Gastroesophageal sphincter (tissue), 4 donors: ENCODE measurements at regions not wholly inside any gene's neighbourhood (a gene's known extent, or its start where the extent isn't known, plus 50 kb on each side); places are given as distances from the start of the nearest gene placed in this dataset.

Experiments
- ATAC-seq: fragments of 150-250 bp; one replicate; pipeline ENCODE4 v1.9.1; 2016; ENCODE audit warnings: mild to moderate bottlenecking, moderate library complexity
- H3K27ac ChIP-seq, 4 donors: fragments of 200-600 bp; sonication (generic) in 3 of 4; 1 replicate in 3 of 4; 2 replicates in 1 of 4; pipeline ENCODE4 v1.5.1; 2016 to 2019
- H3K27me3 ChIP-seq: fragments of 200-600 bp; sonication (generic); one replicate; pipeline ENCODE4 v1.5.1; 2019
- H3K36me3 ChIP-seq, 2 donors: fragments of 200-600 bp; sonication (generic); one replicate each; pipeline ENCODE4 v1.5.1; 2019; ENCODE audit warnings: control low read depth in 1 of 2
- H3K4me1 ChIP-seq, 3 donors: fragments of 200-600 bp; sonication (generic); 1 replicate in 2 of 3; 2 replicates in 1 of 3; pipeline ENCODE4 v1.5.1; 2016 to 2019; ENCODE audit warnings: control low read depth in 2 of 3
- H3K4me3 ChIP-seq, 2 donors: fragments of 200-600 bp; sonication (generic); one replicate each; pipeline ENCODE4 v1.5.1; 2019; ENCODE audit warnings: mild to moderate bottlenecking in 1 of 2, moderate library complexity in 1 of 2
- H3K9me3 ChIP-seq, 3 donors: fragments of 200-600 bp; sonication (generic); one replicate each; pipeline ENCODE4 v1.5.1; 2017 to 2019; ENCODE audit warnings: control low read depth in 2 of 3
- EP300 ChIP-seq: sonication (generic); formaldehyde crosslinking; IDR thresholded peaks from one replicate; pipeline ENCODE4 v1.6.1; 2017; ENCODE audit warnings: antibody characterized with exemption, mild to moderate bottlenecking
- POLR2A ChIP-seq, 2 donors: fragments of 450-650 bp; IDR thresholded peaks; one replicate each; pipeline ENCODE4 v1.6.1; 2017; ENCODE audit warnings: antibody characterized with exemption in 2 of 2, mild to moderate bottlenecking in 2 of 2, moderate library complexity in 1 of 2
- POLR2AphosphoS5 ChIP-seq: sonication (generic); formaldehyde crosslinking; IDR thresholded peaks from one replicate; pipeline ENCODE4 v1.6.1; 2017; ENCODE audit warnings: antibody characterized with exemption
- WGBS, 2 donors: methylation state at CpG; one replicate each; pipeline ENCODE4 v1.1.5; 2018; ENCODE audit warnings: low coverage in 1 of 2; 5-methylcytosine and 5-hydroxymethylcytosine counted together
- TF ChIP-seq, protein P1 (sequence below), 4 experiments: fragments of 200-600 bp in 2 of 4; fragments of 450-650 bp in 2 of 4; sonication (generic) in 1 of 4; IDR thresholded peaks; one replicate each; pipeline ENCODE4 v1.5.1; 2017 to 2019; ENCODE audit warnings: antibody characterized with exemption in 4 of 4, mild to moderate bottlenecking in 2 of 4, moderate library complexity in 2 of 4

DNA sequence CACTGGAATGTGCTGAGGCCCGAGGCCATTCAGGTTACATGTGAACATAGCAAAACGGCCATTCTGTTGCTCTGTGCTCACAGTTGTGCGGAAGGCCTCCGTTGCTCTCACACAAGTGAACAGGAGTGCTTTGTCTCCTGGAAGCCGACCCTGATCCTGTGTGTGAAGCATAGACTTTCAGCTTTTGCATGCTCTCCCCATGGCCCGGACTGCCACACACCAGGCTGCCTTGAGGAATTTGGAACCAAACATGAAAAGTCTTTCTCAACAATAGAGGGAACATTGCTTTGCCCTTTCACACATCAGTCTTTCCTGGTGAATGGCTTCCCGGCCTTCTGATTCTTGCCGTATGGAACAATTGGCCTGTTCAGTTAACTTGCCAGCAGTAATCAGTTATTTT, 154.8 kb upstream of the LRIG1 start:
- no peaks in the 10 kb centered on the region for H3K36me3 ChIP-seq
- no peaks in the 10 kb centered on the region for H3K27me3 ChIP-seq
- TF ChIP-seq POLR2AphosphoS5 (no peak), EP300 (no peak), POLR2A (IDR thresholded peaks at IDR 0.05) (no peak)
- TF ChIP-seq, protein P1, sequence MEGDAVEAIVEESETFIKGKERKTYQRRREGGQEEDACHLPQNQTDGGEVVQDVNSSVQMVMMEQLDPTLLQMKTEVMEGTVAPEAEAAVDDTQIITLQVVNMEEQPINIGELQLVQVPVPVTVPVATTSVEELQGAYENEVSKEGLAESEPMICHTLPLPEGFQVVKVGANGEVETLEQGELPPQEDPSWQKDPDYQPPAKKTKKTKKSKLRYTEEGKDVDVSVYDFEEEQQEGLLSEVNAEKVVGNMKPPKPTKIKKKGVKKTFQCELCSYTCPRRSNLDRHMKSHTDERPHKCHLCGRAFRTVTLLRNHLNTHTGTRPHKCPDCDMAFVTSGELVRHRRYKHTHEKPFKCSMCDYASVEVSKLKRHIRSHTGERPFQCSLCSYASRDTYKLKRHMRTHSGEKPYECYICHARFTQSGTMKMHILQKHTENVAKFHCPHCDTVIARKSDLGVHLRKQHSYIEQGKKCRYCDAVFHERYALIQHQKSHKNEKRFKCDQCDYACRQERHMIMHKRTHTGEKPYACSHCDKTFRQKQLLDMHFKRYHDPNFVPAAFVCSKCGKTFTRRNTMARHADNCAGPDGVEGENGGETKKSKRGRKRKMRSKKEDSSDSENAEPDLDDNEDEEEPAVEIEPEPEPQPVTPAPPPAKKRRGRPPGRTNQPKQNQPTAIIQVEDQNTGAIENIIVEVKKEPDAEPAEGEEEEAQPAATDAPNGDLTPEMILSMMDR (IDR thresholded peaks at IDR 0.05) = no peak
- H3K27ac ChIP-seq = no peak overlapping the region
- no peak overlapping the region for H3K4me3 ChIP-seq
- WGBS, 2 donors = 63 to 91% methylated on average over 3 of the region's 8 CpGs
- peaks cover 0 to 12% (median 0%) of the 10 kb centered on the region in 3 donors for H3K4me1 ChIP-seq
- ATAC-seq = peak; percentile 41
- no peaks in the 10 kb centered on the region for H3K9me3 ChIP-seq

DNA sequence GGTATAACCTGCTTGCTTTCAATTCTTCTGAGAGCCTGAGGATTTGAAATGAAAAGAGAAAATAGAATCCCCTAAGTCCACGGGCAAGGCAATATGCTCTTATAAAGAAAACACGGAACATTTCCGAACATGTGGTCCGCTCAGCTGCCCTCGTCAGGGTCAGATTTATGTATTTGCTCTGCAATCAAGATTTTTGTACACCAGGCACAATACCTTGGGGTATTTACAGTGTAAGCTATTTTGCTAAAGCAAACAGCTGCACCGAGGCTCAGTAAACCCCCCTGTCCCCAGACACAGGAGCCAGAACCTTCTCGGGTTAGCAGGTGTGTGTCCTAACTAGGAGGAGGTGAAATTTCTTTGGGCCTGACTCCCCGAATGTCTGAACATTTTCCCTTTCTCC, 155.8 kb upstream of the LRIG1 start:
- 83 to 87% methylated on average over 6 to 8 of the region's 8 CpGs for WGBS, 2 donors
- Histone ChIP-seq H3K27ac (no peak overlapping the region), H3K36me3 (no peaks in the 10 kb centered on the region), H3K27me3 (no peaks in the 10 kb centered on the region), H3K4me3 (no peak overlapping the region), H3K4me1 (peaks cover 0 to 12% (median 0%) of the 10 kb centered on the region in 3 donors), H3K9me3 (no peaks in the 10 kb centered on the region)
- ATAC-seq = no peak
- TF ChIP-seq POLR2A (IDR thresholded peaks at IDR 0.05) = no peak
- TF ChIP-seq, protein P1 (IDR thresholded peaks at IDR 0.05) = no peak
- no peak for TF ChIP-seq EP300
- TF ChIP-seq POLR2AphosphoS5 = no peak

DNA sequence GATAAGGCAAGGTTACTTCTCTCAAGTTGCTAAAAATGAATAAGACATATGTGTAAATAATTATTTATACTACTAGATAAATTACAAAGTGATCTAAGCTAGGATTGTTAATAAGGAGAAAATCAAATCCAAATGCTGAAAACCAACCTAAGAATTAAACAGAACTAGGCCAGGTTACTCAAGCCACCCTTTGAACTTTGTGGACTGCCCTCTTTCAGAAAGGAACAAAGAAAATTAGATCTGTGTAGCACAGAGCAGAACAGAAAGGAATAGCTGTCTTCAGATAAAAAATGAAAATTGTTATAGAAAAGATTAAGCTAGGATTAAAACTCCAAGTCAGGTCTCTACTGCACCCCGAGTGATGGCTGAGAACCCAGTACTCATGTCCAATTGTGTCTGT, 158.2 kb upstream of the LRIG1 start:
- Histone ChIP-seq H3K4me3 (no peak overlapping the region), H3K4me1 (peaks cover 0 to 12% (median 0%) of the 10 kb centered on the region in 3 donors), H3K27ac (no peak overlapping the region), H3K9me3 (no peaks in the 10 kb centered on the region), H3K27me3 (no peaks in the 10 kb centered on the region), H3K36me3 (no peaks in the 10 kb centered on the region)
- no peak for ATAC-seq
- TF ChIP-seq, protein P1 (IDR thresholded peaks at IDR 0.05) = no peak
- TF ChIP-seq POLR2AphosphoS5 (no peak), EP300 (no peak), POLR2A (IDR thresholded peaks at IDR 0.05) (no peak)
- WGBS, 2 donors = 89 to 100% methylated on average over 1 of the region's 1 CpG

DNA sequence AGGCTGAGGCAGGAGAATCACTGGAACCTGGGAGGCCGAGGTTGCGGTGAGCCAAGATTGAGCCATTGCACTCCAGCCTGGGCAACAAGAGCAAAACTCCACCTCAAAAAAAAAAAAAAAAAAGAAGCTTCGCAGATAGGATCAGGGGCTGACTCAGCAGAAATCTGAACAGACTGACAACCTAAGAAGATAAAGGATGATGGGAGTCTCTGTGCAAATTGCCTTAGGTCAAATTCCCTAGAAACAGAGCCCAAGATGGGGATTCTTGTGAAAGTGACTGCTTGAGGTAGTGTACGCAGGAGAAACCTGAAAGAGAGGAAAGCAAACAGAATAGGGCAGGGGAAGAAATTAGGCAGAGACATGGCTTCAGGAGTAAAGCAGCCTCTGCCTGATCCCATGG, 160.8 kb upstream of the LRIG1 start:
- TF ChIP-seq POLR2AphosphoS5 = no peak
- TF ChIP-seq, protein P1 (IDR thresholded peaks at IDR 0.05) = no peak
- no peak for TF ChIP-seq EP300
- TF ChIP-seq POLR2A (IDR thresholded peaks at IDR 0.05) = no peak
- Histone ChIP-seq H3K4me1 (no peaks in the 10 kb centered on the region), H3K36me3 (no peaks in the 10 kb centered on the region), H3K9me3 (no peaks in the 10 kb centered on the region), H3K27me3 (no peaks in the 10 kb centered on the region), H3K4me3 (no peak overlapping the region), H3K27ac (no peak overlapping the region)
- ATAC-seq = no peak
- WGBS, 2 donors = 88 to 100% methylated on average over 1 to 4 of the region's 4 CpGs

DNA sequence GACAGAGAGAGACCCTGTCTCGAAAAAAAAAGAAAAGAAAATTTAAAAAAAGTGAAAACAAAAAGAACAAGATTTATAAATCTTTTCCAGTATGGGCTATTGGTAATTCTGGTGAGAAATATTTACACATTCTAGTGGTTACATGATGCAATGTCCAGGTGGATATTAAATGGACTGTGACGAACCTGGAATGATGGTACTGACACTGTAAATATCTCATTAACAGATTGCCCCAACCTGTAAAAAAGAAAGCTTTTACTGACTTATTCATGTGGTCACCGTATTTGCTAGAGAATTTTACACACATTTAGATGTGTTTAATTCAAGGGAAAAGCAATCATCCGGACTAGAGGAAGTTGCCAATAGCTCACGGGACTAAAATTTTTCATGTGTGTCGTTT, 162.1 kb upstream of the LRIG1 start:
- H3K27ac ChIP-seq = no peak overlapping the region
- H3K9me3 ChIP-seq = no peaks in the 10 kb centered on the region
- H3K36me3 ChIP-seq = no peaks in the 10 kb centered on the region
- TF ChIP-seq POLR2AphosphoS5 (no peak), EP300 (no peak), POLR2A (IDR thresholded peaks at IDR 0.05) (no peak)
- TF ChIP-seq, protein P1 (IDR thresholded peaks at IDR 0.05) = no peak
- 69 to 82% methylated on average over 5 to 6 of the region's 6 CpGs for WGBS, 2 donors
- H3K4me3 ChIP-seq = no peak overlapping the region
- no peaks in the 10 kb centered on the region for H3K27me3 ChIP-seq
- no peak for ATAC-seq
- no peaks in the 10 kb centered on the region for H3K4me1 ChIP-seq
